Astrocyte (in vitro differentiated cells and primary cell): ENCODE measurements at regions not wholly inside any gene's neighbourhood (a gene's known extent, or its start where the extent isn't known, plus 50 kb on each side); places are given as distances from the start of the nearest gene placed in this dataset.

Source experiments
- DNase-seq: peaks from one replicate; pipeline ENCODE4 v3.0.0-alpha.2; 2010; ENCODE audit warnings: low read depth
- FAIRE-seq: peaks from 2 replicates; lab custom pipeline; 2011; peaks lifted over from hg19 to GRCh38; lab: Jason Lieb, UNC
- H2AFZ ChIP-seq: 2 replicates; pipeline ENCODE4 v1.6.0; 2012; ENCODE audit warnings: low read depth, low read length, inconsistent platforms
- H3K27ac ChIP-seq: 2 replicates; pipeline ENCODE4 v1.5.1; 2011; ENCODE audit warnings: low read depth, low read length, inconsistent platforms
- H3K27me3 ChIP-seq: 2 replicates; pipeline ENCODE4 v1.6.0; 2011; ENCODE audit warnings: low read length, inconsistent platforms; ENCODE audit not compliant: insufficient read depth
- H3K36me3 ChIP-seq: 2 replicates; pipeline ENCODE4 v1.5.1; 2011; ENCODE audit warnings: low read length, inconsistent platforms; ENCODE audit not compliant: insufficient read depth
- H3K4me1 ChIP-seq: 2 replicates; pipeline ENCODE4 v1.5.1; 2011; ENCODE audit warnings: low read length, inconsistent platforms; ENCODE audit not compliant: insufficient read depth
- H3K4me2 ChIP-seq: 2 replicates; pipeline ENCODE4 v1.6.0; 2012; ENCODE audit warnings: low read length, inconsistent platforms
- H3K4me3 ChIP-seq: 2 replicates; pipeline ENCODE4 v1.5.1; 2011; ENCODE audit warnings: low read depth, mild to moderate bottlenecking, low read length, inconsistent platforms; ENCODE audit not compliant: insufficient read depth
- H3K79me2 ChIP-seq: 2 replicates; pipeline ENCODE4 v1.6.0; 2012; ENCODE audit warnings: mild to moderate bottlenecking, low read length, inconsistent platforms; ENCODE audit not compliant: insufficient read depth
- H3K9ac ChIP-seq: 2 replicates; pipeline ENCODE4 v1.6.0; 2012; ENCODE audit warnings: mild to moderate bottlenecking, low read length, inconsistent platforms
- H3K9me3 ChIP-seq: 2 replicates; pipeline ENCODE4 v1.5.1; 2012; ENCODE audit warnings: low read depth, mild to moderate bottlenecking, low read length, inconsistent platforms; ENCODE audit not compliant: insufficient read depth
- H4K20me1 ChIP-seq: 2 replicates; pipeline ENCODE4 v1.6.0; 2012; ENCODE audit warnings: low read length, inconsistent platforms; ENCODE audit not compliant: insufficient read depth
- H3K27ac Mint-ChIP-seq: one replicate; pipeline ENCODE4 v1.8.0; 2021; ENCODE audit warnings: mild to moderate bottlenecking, mixed read lengths; ENCODE audit not compliant: unreplicated experiment
- H3K27me3 Mint-ChIP-seq: one replicate; pipeline ENCODE4 v1.8.0; 2021; ENCODE audit warnings: low read depth, mixed read lengths; ENCODE audit not compliant: unreplicated experiment
- H3K36me3 Mint-ChIP-seq: one replicate; pipeline ENCODE4 v1.8.0; 2021; ENCODE audit warnings: low read depth, mixed read lengths; ENCODE audit not compliant: unreplicated experiment
- H3K4me1 Mint-ChIP-seq: one replicate; pipeline ENCODE4 v1.8.0; 2021; ENCODE audit warnings: low read depth, mixed read lengths; ENCODE audit not compliant: unreplicated experiment
- H3K4me3 Mint-ChIP-seq: one replicate; pipeline ENCODE4 v1.8.0; 2021; ENCODE audit warnings: mild to moderate bottlenecking, moderate library complexity, mixed read lengths; ENCODE audit not compliant: unreplicated experiment
- H3K9me3 Mint-ChIP-seq: one replicate; pipeline ENCODE4 v1.8.0; 2021; ENCODE audit warnings: mild to moderate bottlenecking, mixed read lengths; ENCODE audit not compliant: unreplicated experiment
- CTCF ChIP-seq: IDR thresholded peaks from 2 replicates; pipeline ENCODE4 v1.5.1; 2011; ENCODE audit warnings: low read depth, mild to moderate bottlenecking, inconsistent platforms, low read length, moderate library complexity; ENCODE audit not compliant: insufficient read depth
- EZH2 ChIP-seq: IDR thresholded peaks from 2 replicates; pipeline ENCODE4 v1.6.1; 2012; ENCODE audit warnings: mild to moderate bottlenecking, low read length, inconsistent platforms; ENCODE audit not compliant: insufficient read depth

GRCh38 chr1:192491804-192492554 lies 83.6 kb upstream of the RGS1 start:
- no peak overlapping the region for H3K27ac ChIP-seq

GRCh38 chr1:192493584-192493983 lies 82.0 kb upstream of the RGS1 start:
- H3K9ac ChIP-seq, result no peak overlapping the region
- no peak overlapping the region for H2AFZ ChIP-seq
- no peaks in the 10 kb centered on the region for H3K9me3 Mint-ChIP-seq
- H3K4me1 Mint-ChIP-seq, result peaks cover 10% of the 10 kb centered on the region
- H3K9me3 ChIP-seq, result no peaks in the 10 kb centered on the region
- H3K79me2 ChIP-seq, result no peaks in the 10 kb centered on the region
- no peaks in the 10 kb centered on the region for H4K20me1 ChIP-seq
- DNase-seq (no peak), FAIRE-seq (no peak)
- no peaks in the 10 kb centered on the region for H3K27me3 Mint-ChIP-seq
- H3K27ac ChIP-seq, result no peak overlapping the region
- H3K27ac Mint-ChIP-seq, result no peak overlapping the region
- H3K27me3 ChIP-seq, result no peaks in the 10 kb centered on the region
- H3K4me2 ChIP-seq, result no peak overlapping the region
- no peak overlapping the region for H3K4me3 Mint-ChIP-seq
- no peaks in the 10 kb centered on the region for H3K36me3 ChIP-seq
- no peak overlapping the region for H3K4me3 ChIP-seq
- TF ChIP-seq EZH2 (no peak), CTCF (no peak)
- peaks cover 16% of the 10 kb centered on the region for H3K4me1 ChIP-seq
- H3K36me3 Mint-ChIP-seq, result no peaks in the 10 kb centered on the region

More at GRCh38 chr1:192491804-192492554, 83.6 kb upstream of the RGS1 start:
- Histone ChIP-seq H3K9me3 (no peaks in the 10 kb centered on the region), H4K20me1 (no peaks in the 10 kb centered on the region), H3K36me3 (no peaks in the 10 kb centered on the region), H3K27me3 (no peaks in the 10 kb centered on the region), H3K79me2 (no peaks in the 10 kb centered on the region), H3K4me3 (no peak overlapping the region), H3K9ac (no peak overlapping the region), H3K4me1 (peaks cover 16% of the 10 kb centered on the region), H3K4me2 (no peak overlapping the region), H2AFZ (no peak overlapping the region)
- DNase-seq (no peak), FAIRE-seq (no peak)
- H3K9me3 Mint-ChIP-seq, result no peaks in the 10 kb centered on the region
- H3K4me1 Mint-ChIP-seq, result peaks cover 10% of the 10 kb centered on the region
- no peaks in the 10 kb centered on the region for H3K36me3 Mint-ChIP-seq
- no peak overlapping the region for H3K4me3 Mint-ChIP-seq
- no peaks in the 10 kb centered on the region for H3K27me3 Mint-ChIP-seq
- TF ChIP-seq EZH2 (no peak), CTCF (no peak)
- H3K27ac Mint-ChIP-seq, result no peak overlapping the region

GRCh38 chr1:192496369-192497056 lies 79.1 kb upstream of the RGS1 start:
- H4K20me1 ChIP-seq, result no peaks in the 10 kb centered on the region
- H3K27ac ChIP-seq, result no peak overlapping the region
- Mint-ChIP-seq H3K27me3 (no peaks in the 10 kb centered on the region), H3K4me1 (peaks cover 5% of the 10 kb centered on the region), H3K4me3 (no peak overlapping the region), H3K27ac (no peak overlapping the region), H3K36me3 (no peaks in the 10 kb centered on the region), H3K9me3 (no peaks in the 10 kb centered on the region)
- H3K36me3 ChIP-seq, result no peaks in the 10 kb centered on the region
- no peak overlapping the region for H3K4me3 ChIP-seq
- TF ChIP-seq CTCF (no peak), EZH2 (no peak)
- no peaks in the 10 kb centered on the region for H3K9me3 ChIP-seq
- no peak overlapping the region for H3K4me2 ChIP-seq
- DNase-seq (no peak), FAIRE-seq (no peak)
- H3K9ac ChIP-seq, result no peak overlapping the region
- no peaks in the 10 kb centered on the region for H3K79me2 ChIP-seq
- H2AFZ ChIP-seq, result no peak overlapping the region
- H3K27me3 ChIP-seq, result no peaks in the 10 kb centered on the region
- H3K4me1 ChIP-seq, result peaks cover 3% of the 10 kb centered on the region
